Gastrocnemius medialis (tissue), 4 donors: ENCODE measurements at regions not wholly inside any gene's neighbourhood (a gene's known extent, or its start where the extent isn't known, plus 50 kb on each side); places are given as distances from the start of the nearest gene placed in this dataset.

Experiments
- POLR2A ChIP-seq, 2 donors: fragments of 450-650 bp; IDR thresholded peaks; one replicate each; pipeline ENCODE4 v1.6.1; 2017; ENCODE audit warnings: antibody characterized with exemption in 2 of 2, mild to moderate bottlenecking in 2 of 2, moderate library complexity in 2 of 2
- TF ChIP-seq, protein P1 (sequence below), 5 experiments: fragments of 450-650 bp in 3 of 5; fragments of 200-600 bp in 2 of 5; sonication (generic) in 2 of 5; IDR thresholded peaks in 4 of 5; conservative IDR thresholded peaks in 1 of 5; 1 replicate in 4 of 5; 2 replicates in 1 of 5; pipeline ENCODE4 v1.5.1; 2016 to 2019; ENCODE audit warnings: antibody characterized with exemption in 5 of 5, mild to moderate bottlenecking in 3 of 5, moderate library complexity in 3 of 5

DNA sequence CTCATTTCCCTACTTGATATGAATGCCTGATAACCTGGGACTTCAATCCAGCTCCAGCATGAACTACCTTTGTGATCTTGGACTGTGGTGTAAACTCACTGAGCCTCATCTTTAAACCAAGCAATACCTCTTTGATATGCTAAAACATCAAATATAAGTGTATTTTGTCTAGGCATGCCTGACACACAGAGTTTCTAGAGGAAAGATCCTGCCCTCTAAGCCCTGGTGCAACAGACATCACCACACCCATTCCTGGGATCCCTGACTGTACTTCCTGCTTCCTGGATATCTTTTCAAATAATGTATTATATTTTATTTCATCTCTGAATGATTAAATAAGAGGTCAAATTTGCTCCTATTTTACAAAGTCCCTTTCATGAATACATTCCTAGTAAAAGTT, 55.8 kb downstream of the ANXA2R start:
- TF ChIP-seq, protein P1, sequence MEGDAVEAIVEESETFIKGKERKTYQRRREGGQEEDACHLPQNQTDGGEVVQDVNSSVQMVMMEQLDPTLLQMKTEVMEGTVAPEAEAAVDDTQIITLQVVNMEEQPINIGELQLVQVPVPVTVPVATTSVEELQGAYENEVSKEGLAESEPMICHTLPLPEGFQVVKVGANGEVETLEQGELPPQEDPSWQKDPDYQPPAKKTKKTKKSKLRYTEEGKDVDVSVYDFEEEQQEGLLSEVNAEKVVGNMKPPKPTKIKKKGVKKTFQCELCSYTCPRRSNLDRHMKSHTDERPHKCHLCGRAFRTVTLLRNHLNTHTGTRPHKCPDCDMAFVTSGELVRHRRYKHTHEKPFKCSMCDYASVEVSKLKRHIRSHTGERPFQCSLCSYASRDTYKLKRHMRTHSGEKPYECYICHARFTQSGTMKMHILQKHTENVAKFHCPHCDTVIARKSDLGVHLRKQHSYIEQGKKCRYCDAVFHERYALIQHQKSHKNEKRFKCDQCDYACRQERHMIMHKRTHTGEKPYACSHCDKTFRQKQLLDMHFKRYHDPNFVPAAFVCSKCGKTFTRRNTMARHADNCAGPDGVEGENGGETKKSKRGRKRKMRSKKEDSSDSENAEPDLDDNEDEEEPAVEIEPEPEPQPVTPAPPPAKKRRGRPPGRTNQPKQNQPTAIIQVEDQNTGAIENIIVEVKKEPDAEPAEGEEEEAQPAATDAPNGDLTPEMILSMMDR (IDR thresholded peaks at IDR 0.05 in 4 of 5, conservative IDR thresholded peaks at IDR 0.05 in 1 of 5), result no peak
- TF ChIP-seq POLR2A (IDR thresholded peaks at IDR 0.05), result no peak
